OCI-LY3 (cell line): ENCODE measurements at regions not wholly inside any gene's neighbourhood (a gene's known extent, or its start where the extent isn't known, plus 50 kb on each side); places are given as distances from the start of the nearest gene placed in this dataset.

Source experiments
- CTCF ChIP-seq: fragments of 200-600, 300-600 bp; sonication (generic); IDR thresholded peaks from 2 replicates; pipeline ENCODE4 v1.5.1; 2014; ENCODE audit warnings: antibody characterized with exemption, low read length, low read depth
- EZH2phosphoT487 ChIP-seq: fragments of 200-600 bp; shearing (Covaris generic); IDR thresholded peaks from 2 replicates; pipeline ENCODE4 v1.6.1; 2018; ENCODE audit warnings: antibody characterized with exemption, mixed run types, low read depth

GRCh38 chr14:42944284-42944683 is 1337.6 kb downstream of the LRFN5 start:
- TF ChIP-seq EZH2phosphoT487 (no peak), CTCF (no peak)
